CD14-positive monocyte (primary cell): ENCODE measurements at regions not wholly inside any gene's neighbourhood (a gene's known extent, or its start where the extent isn't known, plus 50 kb on each side); places are given as distances from the start of the nearest gene placed in this dataset.

Experiments
- DNase-seq, 3 donors: peaks; one replicate each; pipeline ENCODE4 v3.0.0-alpha.2; 2011 to 2022
- H2AFZ ChIP-seq: 2 replicates; pipeline ENCODE4 v1.6.0; 2012; ENCODE audit warnings: mild to moderate bottlenecking, low read depth, low read length, inconsistent platforms; ENCODE audit not compliant: insufficient read depth, poor library complexity, severe bottlenecking
- H3K27ac ChIP-seq, 2 donors: 1 replicate in 1 of 2; 2 replicates in 1 of 2; pipeline ENCODE4 v1.5.1; 2012 to 2013; ENCODE audit warnings: low read length in 2 of 2, control low read depth in 1 of 2, inconsistent platforms in 1 of 2, low read depth in 1 of 2, mild to moderate bottlenecking in 1 of 2
- H3K27me3 ChIP-seq, 2 donors: one replicate each; pipeline versions ENCODE4 v1.6.0 to v1.6.1; 2011 to 2013; ENCODE audit warnings: low read length in 2 of 2; ENCODE audit not compliant: control insufficient read depth in 2 of 2, insufficient read depth in 2 of 2
- H3K36me3 ChIP-seq, 2 donors: replicated peaks in 1 of 2; 1 replicate in 1 of 2; 2 replicates in 1 of 2; pipeline versions ENCODE4 v1.5.1 to v1.6.1; 2012 to 2013; ENCODE audit warnings: low read length in 2 of 2, control low read depth in 1 of 2, inconsistent platforms in 1 of 2, mild to moderate bottlenecking in 1 of 2; ENCODE audit not compliant: insufficient read depth in 2 of 2, control insufficient read depth in 1 of 2
- H3K4me1 ChIP-seq, 2 donors: 1 replicate in 1 of 2; 2 replicates in 1 of 2; pipeline versions ENCODE4 v1.5.1 to v1.6.1; 2012 to 2013; ENCODE audit warnings: low read length in 2 of 2, control low read depth in 1 of 2, inconsistent platforms in 1 of 2, mild to moderate bottlenecking in 1 of 2, moderate library complexity in 1 of 2; ENCODE audit not compliant: insufficient read depth in 2 of 2, control insufficient read depth in 1 of 2
- H3K4me2 ChIP-seq: replicated peaks from 2 replicates; pipeline ENCODE3; 2012; ENCODE audit warnings: low read length, moderate library complexity, mild to moderate bottlenecking; ENCODE audit not compliant: poor library complexity, severe bottlenecking; ENCODE audit errors: extremely low read depth
- H3K4me3 ChIP-seq, 3 experiments: fragments of 200-600 bp in 1 of 3; sonication (generic) in 1 of 3; replicated peaks in 1 of 3; 1 replicate in 2 of 3; 2 replicates in 1 of 3; pipeline ENCODE4 v1.5.1; 2011 to 2013; ENCODE audit warnings: low read length in 3 of 3, mild to moderate bottlenecking in 3 of 3, control low read depth in 2 of 3, low read depth in 2 of 3, inconsistent platforms in 1 of 3, moderate library complexity in 1 of 3
- H3K79me2 ChIP-seq: 2 replicates; pipeline ENCODE4 v1.6.0; 2012; ENCODE audit warnings: mild to moderate bottlenecking, control low read depth, inconsistent platforms, low read length, moderate library complexity; ENCODE audit not compliant: insufficient read depth
- H3K9ac ChIP-seq: 2 replicates; pipeline ENCODE4 v1.6.0; 2017; ENCODE audit warnings: low read length, mild to moderate bottlenecking; ENCODE audit not compliant: insufficient read depth, poor library complexity, severe bottlenecking
- H3K9me3 ChIP-seq, 2 donors: replicated peaks in 1 of 2; 1 replicate in 1 of 2; 2 replicates in 1 of 2; pipeline versions ENCODE4 v1.5.1 to v1.6.1; 2012 to 2013; ENCODE audit warnings: low read length in 2 of 2, control low read depth in 1 of 2; ENCODE audit not compliant: control insufficient read depth in 1 of 2, insufficient read depth in 1 of 2
- H4K20me1 ChIP-seq: 2 replicates; pipeline ENCODE4 v1.6.0; 2012; ENCODE audit warnings: mild to moderate bottlenecking, low read length, control low read depth, moderate library complexity; ENCODE audit not compliant: insufficient read depth
- H3K27ac Mint-ChIP-seq, 7 donors: one replicate each; pipeline ENCODE4 v1.8.0; 2020; ENCODE audit warnings: mild to moderate bottlenecking in 7 of 7, mixed read lengths in 7 of 7, moderate library complexity in 6 of 7, inconsistent platforms in 2 of 7
- H3K27me3 Mint-ChIP-seq, 3 donors: one replicate each; pipeline ENCODE4 v1.8.0; 2021 to 2022; ENCODE audit warnings: low read depth in 3 of 3, mild to moderate bottlenecking in 3 of 3, mixed read lengths in 3 of 3, moderate library complexity in 3 of 3, inconsistent platforms in 1 of 3
- H3K36me3 Mint-ChIP-seq, 2 donors: one replicate each; pipeline ENCODE4 v1.8.0; 2020; ENCODE audit warnings: mixed read lengths in 2 of 2, inconsistent platforms in 1 of 2, mild to moderate bottlenecking in 1 of 2
- H3K4me1 Mint-ChIP-seq: one replicate; pipeline ENCODE4 v1.8.0; 2020; ENCODE audit warnings: mild to moderate bottlenecking, mixed read lengths
- H3K4me3 Mint-ChIP-seq, 2 donors: one replicate each; pipeline ENCODE4 v1.8.0; 2020; ENCODE audit warnings: mild to moderate bottlenecking in 2 of 2, mixed read lengths in 2 of 2, moderate library complexity in 1 of 2
- H3K9me3 Mint-ChIP-seq, 7 donors: one replicate each; pipeline ENCODE4 v1.8.0; 2020 to 2022; ENCODE audit warnings: mixed read lengths in 7 of 7, mild to moderate bottlenecking in 6 of 7, moderate library complexity in 6 of 7, inconsistent platforms in 2 of 7
- WGBS: methylation state at CpG from one replicate; pipeline ENCODE4 v1.1.5; 2013; ENCODE audit warnings: missing lambda C conversion rate; ENCODE audit not compliant: insufficient coverage; 5-methylcytosine and 5-hydroxymethylcytosine counted together
- intact Hi-C, 2 donors: fragments of 100-400 bp; cut with micrococcal nuclease; formaldehyde crosslinking; loops; one replicate each; pipeline versions ENCODE4 v1.15.0 to v1.15.1; 2023
- TF ChIP-seq, protein P1 (sequence below): fragments of 200-600 bp; IDR thresholded peaks from one replicate; pipeline ENCODE4 v1.8.0; 2022; ENCODE audit warnings: antibody characterized with exemption, mild to moderate bottlenecking

DNA sequence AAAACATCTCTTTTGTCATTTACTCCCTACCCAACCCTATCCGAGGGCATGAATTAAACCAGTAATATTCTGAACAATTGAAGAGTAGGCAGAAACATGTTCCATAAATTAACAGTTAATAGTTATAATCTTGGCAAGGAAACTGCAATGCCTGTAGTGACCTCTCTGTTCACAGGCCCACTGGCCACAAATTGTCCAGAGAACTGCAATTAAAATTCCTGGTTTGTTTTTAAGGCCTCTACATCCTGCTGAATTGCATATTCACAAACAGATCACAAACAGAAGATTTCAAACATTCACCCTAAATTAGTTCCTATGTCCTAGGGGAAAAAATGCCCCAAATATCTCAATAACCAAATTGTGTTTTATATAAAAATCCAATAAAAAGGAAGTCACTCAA lies 143.2 kb upstream of the TRPC6 start:
- intact Hi-C loops: no loop called here
- no peaks in the 10 kb centered on the region for H3K4me1 ChIP-seq
- Mint-ChIP-seq H3K36me3 (no peaks in the 10 kb centered on the region), H3K27me3 (no peaks in the 10 kb centered on the region), H3K4me1 (no peaks in the 10 kb centered on the region), H3K27ac (no peak overlapping the region), H3K4me3 (no peak overlapping the region), H3K9me3 (peaks cover 0 to 2% (median 0%) of the 10 kb centered on the region in 7 donors)
- no peaks in the 10 kb centered on the region for H4K20me1 ChIP-seq
- H3K9me3 ChIP-seq: no peaks in the 10 kb centered on the region
- no peaks in the 10 kb centered on the region for H3K36me3 ChIP-seq
- no peak overlapping the region for H2AFZ ChIP-seq
- no peak overlapping the region for H3K27ac ChIP-seq
- WGBS: no CpG with 5 or more reads among the region's 1 CpG
- H3K9ac ChIP-seq: no peak overlapping the region
- H3K4me3 ChIP-seq: no peak overlapping the region
- H3K27me3 ChIP-seq: no peaks in the 10 kb centered on the region
- no peak for DNase-seq
- no peak overlapping the region for H3K4me2 ChIP-seq
- no peaks in the 10 kb centered on the region for H3K79me2 ChIP-seq
- TF ChIP-seq, protein P1, sequence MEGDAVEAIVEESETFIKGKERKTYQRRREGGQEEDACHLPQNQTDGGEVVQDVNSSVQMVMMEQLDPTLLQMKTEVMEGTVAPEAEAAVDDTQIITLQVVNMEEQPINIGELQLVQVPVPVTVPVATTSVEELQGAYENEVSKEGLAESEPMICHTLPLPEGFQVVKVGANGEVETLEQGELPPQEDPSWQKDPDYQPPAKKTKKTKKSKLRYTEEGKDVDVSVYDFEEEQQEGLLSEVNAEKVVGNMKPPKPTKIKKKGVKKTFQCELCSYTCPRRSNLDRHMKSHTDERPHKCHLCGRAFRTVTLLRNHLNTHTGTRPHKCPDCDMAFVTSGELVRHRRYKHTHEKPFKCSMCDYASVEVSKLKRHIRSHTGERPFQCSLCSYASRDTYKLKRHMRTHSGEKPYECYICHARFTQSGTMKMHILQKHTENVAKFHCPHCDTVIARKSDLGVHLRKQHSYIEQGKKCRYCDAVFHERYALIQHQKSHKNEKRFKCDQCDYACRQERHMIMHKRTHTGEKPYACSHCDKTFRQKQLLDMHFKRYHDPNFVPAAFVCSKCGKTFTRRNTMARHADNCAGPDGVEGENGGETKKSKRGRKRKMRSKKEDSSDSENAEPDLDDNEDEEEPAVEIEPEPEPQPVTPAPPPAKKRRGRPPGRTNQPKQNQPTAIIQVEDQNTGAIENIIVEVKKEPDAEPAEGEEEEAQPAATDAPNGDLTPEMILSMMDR: no peak

DNA sequence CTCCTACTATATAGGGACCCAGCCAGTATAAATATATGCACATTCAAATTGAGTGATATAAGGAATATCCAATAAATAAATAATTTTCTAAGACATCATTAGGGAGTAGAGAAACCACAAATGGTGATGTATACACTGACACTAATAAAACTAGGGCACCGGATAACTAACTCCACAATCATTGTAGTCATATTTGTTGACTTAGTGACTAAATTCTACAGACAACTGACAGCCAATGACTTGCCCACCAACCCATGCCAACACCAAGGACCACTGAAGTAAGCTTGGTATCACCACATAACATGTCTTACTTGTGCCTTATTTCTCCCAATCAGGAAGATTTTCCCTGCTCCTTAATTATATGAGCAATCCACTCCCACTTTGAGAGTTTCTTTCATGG lies 139.6 kb upstream of the TRPC6 start:
- H3K4me3 ChIP-seq: no peak overlapping the region
- no peak overlapping the region for H3K9ac ChIP-seq
- Mint-ChIP-seq H3K36me3 (no peaks in the 10 kb centered on the region), H3K4me3 (no peak overlapping the region), H3K27ac (no peak overlapping the region), H3K27me3 (no peaks in the 10 kb centered on the region), H3K4me1 (no peaks in the 10 kb centered on the region), H3K9me3 (peaks cover 0 to 5% (median 2%) of the 10 kb centered on the region in 7 donors)
- H3K4me1 ChIP-seq: no peaks in the 10 kb centered on the region
- DNase-seq: no peak
- TF ChIP-seq, protein P1: no peak
- intact Hi-C loops: no loop called here
- H3K79me2 ChIP-seq: no peaks in the 10 kb centered on the region
- no peak overlapping the region for H3K4me2 ChIP-seq
- H2AFZ ChIP-seq: no peak overlapping the region
- no peaks in the 10 kb centered on the region for H4K20me1 ChIP-seq
- H3K27ac ChIP-seq: no peak overlapping the region
- H3K9me3 ChIP-seq: peaks cover 0 to 5% of the 10 kb centered on the region in 2 donors
- WGBS: no CpG with 5 or more reads among the region's 1 CpG
- no peaks in the 10 kb centered on the region for H3K36me3 ChIP-seq
- H3K27me3 ChIP-seq: no peaks in the 10 kb centered on the region
